ENCODE measurements at regions not wholly inside any gene's neighbourhood (a gene's known extent, or its start where the extent isn't known, plus 50 kb on each side); places are given as distances from the start of the nearest gene placed in this dataset.
"Not testable (repeated sequence)": the region's sequence is repeated elsewhere in the genome, so short reads cannot be mapped to it uniquely, and the experiment has no call there.

GRCh38 chr13:90331974-90332373 lies 1015.5 kb upstream of the MIR17HG start:
- no peak for DNase-seq (ENCODE audit: low read depth)

GRCh38 chr13:90336507-90336906 lies 1011.0 kb upstream of the MIR17HG start:
- no peak for DNase-seq (ENCODE audit: low read depth)

GRCh38 chr13:90341348-90341747 lies 1006.1 kb upstream of the MIR17HG start:
- DNase-seq (ENCODE audit: low read depth), result not testable (repeated sequence)

GRCh38 chr13:90348477-90349136 lies 998.9 kb upstream of the MIR17HG start:
- not testable (repeated sequence) for DNase-seq (ENCODE audit: low read depth)

GRCh38 chr13:90352763-90353162 lies 994.7 kb upstream of the MIR17HG start:
- DNase-seq (ENCODE audit: low read depth), result no peak

- DNase-seq (ENCODE audit: low read depth), result no peak
These were observed 992.2 kb upstream of the MIR17HG start for GRCh38 chr13:90355162-90355751.

GRCh38 chr13:90360785-90361184 lies 986.7 kb upstream of the MIR17HG start:
- no peak for DNase-seq (ENCODE audit: low read depth)

GRCh38 chr13:90362707-90363106 lies 984.8 kb upstream of the MIR17HG start:
- no peak for DNase-seq (ENCODE audit: low read depth)

- no peak for DNase-seq (ENCODE audit: low read depth)
These were observed 982.4 kb upstream of the MIR17HG start for GRCh38 chr13:90365130-90365529.

GRCh38 chr13:90374168-90374567 lies 973.3 kb upstream of the MIR17HG start:
- no peak for DNase-seq (ENCODE audit: low read depth)

GRCh38 chr13:90375851-90376250 lies 971.6 kb upstream of the MIR17HG start:
- DNase-seq (ENCODE audit: low read depth), result no peak

GRCh38 chr13:90382425-90382824 lies 965.1 kb upstream of the MIR17HG start:
- DNase-seq (ENCODE audit: low read depth), result no peak

GRCh38 chr13:90385781-90386489 lies 961.6 kb upstream of the MIR17HG start:
- DNase-seq (ENCODE audit: low read depth), result no peak

GRCh38 chr13:90388887-90389452 lies 958.5 kb upstream of the MIR17HG start:
- no peak for DNase-seq (ENCODE audit: low read depth)

GRCh38 chr13:90389537-90389936 lies 958.0 kb upstream of the MIR17HG start:
- DNase-seq (ENCODE audit: low read depth), result no peak

GRCh38 chr13:90393408-90393807 lies 954.1 kb upstream of the MIR17HG start:
- DNase-seq (ENCODE audit: low read depth), result no peak

GRCh38 chr13:90395348-90395747 lies 952.1 kb upstream of the MIR17HG start:
- DNase-seq (ENCODE audit: low read depth), result no peak

- no peak for DNase-seq (ENCODE audit: low read depth)
These were observed 951.6 kb upstream of the MIR17HG start for GRCh38 chr13:90395846-90396245.

GRCh38 chr13:90396266-90396665 lies 951.2 kb upstream of the MIR17HG start:
- no peak for DNase-seq (ENCODE audit: low read depth)

- no peak for DNase-seq (ENCODE audit: low read depth)
These were observed 950.0 kb upstream of the MIR17HG start for GRCh38 chr13:90397503-90397902.

- no peak for DNase-seq (ENCODE audit: low read depth)
These were observed 947.1 kb upstream of the MIR17HG start for GRCh38 chr13:90400372-90400771.

- DNase-seq (ENCODE audit: low read depth), result no peak
These were observed 946.3 kb upstream of the MIR17HG start for GRCh38 chr13:90401150-90401549.

GRCh38 chr13:90402102-90402501 lies 945.4 kb upstream of the MIR17HG start:
- DNase-seq (ENCODE audit: low read depth), result no peak

All from HS-5 (cell line).